Stimulated activated CD4-positive, alpha-beta T cell treated with anti-CD3 and anti-CD28 coated beads, Interleukin-4, amount 100 ng/mL, for 4 hours (primary cell): ENCODE measurements at regions not wholly inside any gene's neighbourhood (a gene's known extent, or its start where the extent isn't known, plus 50 kb on each side); places are given as distances from the start of the nearest gene placed in this dataset.
"Not testable (repeated sequence)": the region's sequence is repeated elsewhere in the genome, so short reads cannot be mapped to it uniquely, and the experiment has no call there.

Experiments used
- DNase-seq, 2 experiments: peaks; one replicate each; pipeline ENCODE4 v3.0.0-alpha.2; 2020

GRCh38 chr4:78660559-78660958 lies 109.0 kb downstream of the ANXA3 start:
- DNase-seq, result no peak

- no peak for DNase-seq
Measured at GRCh38 chr4:78661086-78661690, 109.6 kb downstream of the ANXA3 start.

GRCh38 chr4:78661921-78662521 lies 110.5 kb downstream of the ANXA3 start:
- no peak for DNase-seq

- no peak for DNase-seq
Measured at GRCh38 chr4:78662658-78663057, 111.1 kb downstream of the ANXA3 start.

- not testable (repeated sequence) for DNase-seq
Measured at GRCh38 chr4:78664296-78664695, 111.9 kb upstream of the BMP2K start.

GRCh38 chr4:78665216-78665770 lies 110.9 kb upstream of the BMP2K start:
- no peak for DNase-seq

GRCh38 chr4:78666830-78667258 lies 109.3 kb upstream of the BMP2K start:
- DNase-seq, result no peak

GRCh38 chr4:78667325-78667724 lies 108.8 kb upstream of the BMP2K start:
- DNase-seq, result no peak

GRCh38 chr4:78667764-78668163 lies 108.4 kb upstream of the BMP2K start:
- DNase-seq, result no peak

GRCh38 chr4:78669453-78669852 lies 106.7 kb upstream of the BMP2K start:
- DNase-seq, result no peak

- DNase-seq, result no peak
Measured at GRCh38 chr4:78671903-78672815, 104.0 kb upstream of the BMP2K start.

- no peak for DNase-seq
Measured at GRCh38 chr4:78673337-78673736, 102.8 kb upstream of the BMP2K start.

- no peak for DNase-seq
Measured at GRCh38 chr4:78675325-78675724, 100.8 kb upstream of the BMP2K start.

- no peak for DNase-seq
Measured at GRCh38 chr4:78682070-78682469, 94.1 kb upstream of the BMP2K start.

GRCh38 chr4:78683352-78683751 lies 92.8 kb upstream of the BMP2K start:
- DNase-seq, result no peak

- no peak for DNase-seq
Measured at GRCh38 chr4:78684325-78685079, 91.6 kb upstream of the BMP2K start.

GRCh38 chr4:78687818-78688217 lies 88.3 kb upstream of the BMP2K start:
- no peak for DNase-seq

GRCh38 chr4:78688366-78688765 lies 87.8 kb upstream of the BMP2K start:
- no peak for DNase-seq

GRCh38 chr4:78689261-78689660 lies 86.9 kb upstream of the BMP2K start:
- DNase-seq, result no peak

- no peak for DNase-seq
Measured at GRCh38 chr4:78689700-78690323, 86.3 kb upstream of the BMP2K start.

GRCh38 chr4:78691334-78691754 lies 84.8 kb upstream of the BMP2K start:
- DNase-seq, result no peak
